GM12864 (cell line): ENCODE measurements at regions not wholly inside any gene's neighbourhood (a gene's known extent, or its start where the extent isn't known, plus 50 kb on each side); places are given as distances from the start of the nearest gene placed in this dataset.
"Not testable (repeated sequence)": the region's sequence is repeated elsewhere in the genome, so short reads cannot be mapped to it uniquely, and the experiment has no call there.

Experiments used
- DNase-seq: peaks from one replicate; pipeline ENCODE4 v3.0.0-alpha.2; 2011; ENCODE audit warnings: low read depth
- H3K4me3 ChIP-seq: 2 replicates; pipeline ENCODE4 v1.5.1; 2011; ENCODE audit warnings: mild to moderate bottlenecking, low read depth, low read length, control low read depth
- CTCF ChIP-seq: IDR thresholded peaks from 2 replicates; pipeline ENCODE4 v1.5.1; 2011; ENCODE audit warnings: low read depth, mild to moderate bottlenecking, moderate library complexity, low read length, control low read depth, inconsistent platforms; ENCODE audit errors: missing control alignments

- no peak overlapping the region for H3K4me3 ChIP-seq
- DNase-seq: no peak
- TF ChIP-seq CTCF: no peak
Observed at GRCh38 chr6:82786248-82786647, 279.4 kb downstream of the UBE3D start.

DNA sequence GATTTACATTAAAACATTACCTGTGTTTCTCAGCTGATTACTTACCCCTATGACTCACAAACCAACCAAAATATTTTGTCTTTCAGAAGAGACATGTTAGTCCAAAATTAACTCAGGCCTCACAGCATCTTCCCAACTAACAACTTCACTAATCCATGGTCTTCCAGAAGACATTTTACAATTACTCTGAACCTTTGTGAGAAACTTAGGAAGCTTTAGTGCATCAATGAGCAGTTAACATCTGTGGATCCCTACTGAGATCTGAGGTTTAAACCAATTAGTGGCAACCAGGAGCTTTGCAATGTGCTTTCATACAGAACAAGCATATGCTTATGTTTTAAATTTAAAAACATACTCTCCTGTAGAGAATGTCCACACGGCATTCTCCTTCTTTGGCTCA, 269.7 kb downstream of the UBE3D start:
- no peak overlapping the region for H3K4me3 ChIP-seq
- TF ChIP-seq CTCF: no peak
- no peak for DNase-seq

DNA sequence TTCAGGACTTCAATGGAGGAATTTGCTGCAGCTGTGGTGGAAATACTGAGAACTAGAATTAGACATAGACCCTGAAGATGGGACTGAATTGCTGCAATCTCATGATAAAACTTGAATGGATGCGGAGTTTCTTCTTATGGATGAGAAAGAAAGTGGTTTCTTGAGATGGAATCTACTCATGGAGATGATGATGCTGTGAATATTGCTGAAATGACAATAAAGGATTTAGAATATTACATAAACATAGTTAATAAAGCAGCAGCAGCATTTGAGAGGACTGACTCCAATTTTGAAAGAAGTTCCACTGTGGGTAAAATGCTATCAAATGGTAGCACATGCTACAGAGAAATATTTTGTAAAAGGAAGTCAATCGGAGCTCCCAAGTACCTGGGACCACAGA, 264.6 kb downstream of the UBE3D start:
- no peak for TF ChIP-seq CTCF
- H3K4me3 ChIP-seq: no peak overlapping the region
- no peak for DNase-seq

GRCh38 chr6:82816243-82816642, 249.4 kb downstream of the UBE3D start:
- not testable (repeated sequence) for DNase-seq, H3K4me3 ChIP-seq

DNA sequence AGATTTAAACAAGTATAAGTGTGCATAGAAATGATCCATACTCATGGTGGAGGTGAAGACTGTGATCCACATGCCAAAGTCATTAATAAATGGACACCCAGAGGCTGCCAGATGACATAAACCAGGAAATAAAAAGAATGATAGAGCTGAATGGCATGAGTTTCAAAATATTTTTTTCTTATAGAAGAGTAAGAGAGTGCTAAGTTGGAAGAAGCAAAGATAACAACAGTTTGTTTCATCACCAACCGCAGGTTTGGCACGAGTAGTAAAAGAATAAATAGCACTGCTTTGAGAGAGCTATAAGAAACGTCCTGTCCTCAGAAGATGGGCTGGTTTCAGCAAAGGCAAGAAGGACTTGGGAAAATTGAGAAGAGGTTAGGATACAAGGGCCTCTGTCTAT, 246.9 kb downstream of the UBE3D start:
- no peak for TF ChIP-seq CTCF
- no peak for DNase-seq
- H3K4me3 ChIP-seq: no peak overlapping the region

- DNase-seq: no peak
- TF ChIP-seq CTCF: no peak
- H3K4me3 ChIP-seq: no peak overlapping the region
Observed at GRCh38 chr6:82823361-82823760, 242.3 kb downstream of the UBE3D start.

DNA sequence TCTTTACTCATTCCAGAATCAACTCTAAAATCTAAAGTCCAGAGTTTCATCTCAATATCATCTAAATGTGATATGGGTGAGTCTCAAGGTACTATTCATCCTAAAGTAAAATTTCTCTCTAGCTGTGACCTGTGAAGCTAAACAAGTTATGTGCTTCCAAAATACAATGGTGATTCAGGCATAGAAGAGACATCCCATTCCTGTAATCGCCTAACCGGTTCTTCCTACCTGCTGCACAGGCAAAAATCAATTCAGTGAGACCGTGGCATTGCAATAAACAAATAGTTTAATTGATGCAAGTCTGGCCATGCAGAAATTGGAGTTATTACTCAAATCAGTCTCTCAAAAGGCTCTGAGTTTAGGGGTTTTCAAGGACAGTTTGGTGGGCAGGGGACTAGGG, 232.8 kb downstream of the UBE3D start:
- DNase-seq: no peak
- TF ChIP-seq CTCF: no peak
- no peak overlapping the region for H3K4me3 ChIP-seq

GRCh38 chr6:82833481-82833880, 232.2 kb downstream of the UBE3D start:
- no peak for TF ChIP-seq CTCF
- DNase-seq: no peak
- H3K4me3 ChIP-seq: no peak overlapping the region
